ENCODE measurements at regions not wholly inside any gene's neighbourhood (a gene's known extent, or its start where the extent isn't known, plus 50 kb on each side); places are given as distances from the start of the nearest gene placed in this dataset.

- H3K4me3 ChIP-seq (IDR thresholded peaks at IDR 0.05; ENCODE audit: insufficient read depth, low read depth, low read length) = no peak overlapping the region
- H3K27me3 ChIP-seq (ENCODE audit: insufficient read depth, low read depth) = no peaks in the 10 kb centered on the region
- no peak overlapping the region for H2AFZ ChIP-seq (ENCODE audit: low read depth)
- H3K36me3 ChIP-seq (ENCODE audit: insufficient read depth) = no peaks in the 10 kb centered on the region
- H3K9ac ChIP-seq = no peak overlapping the region
- H3K27ac ChIP-seq = no peak overlapping the region
- H4K20me1 ChIP-seq (ENCODE audit: insufficient read depth) = no peaks in the 10 kb centered on the region
- H3K79me2 ChIP-seq (ENCODE audit: insufficient read depth, low read depth) = no peaks in the 10 kb centered on the region
- no peak for TF ChIP-seq CTCF (conservative IDR thresholded peaks at IDR 0.05; ENCODE audit: low read depth, low read length)
- H3K4me1 ChIP-seq (ENCODE audit: low read depth, poor library complexity, severe bottlenecking) = no peaks in the 10 kb centered on the region
- H3K4me2 ChIP-seq = no peak overlapping the region
Measured at GRCh38 chr12:91870872-91871707, 274.6 kb downstream of the BTG1 start.

GRCh38 chr12:91868054-91868453 lies 277.6 kb downstream of the BTG1 start:
- no peak for TF ChIP-seq CTCF (conservative IDR thresholded peaks at IDR 0.05; ENCODE audit: low read depth, low read length)
- H3K27me3 ChIP-seq (ENCODE audit: insufficient read depth, low read depth) = no peaks in the 10 kb centered on the region
- H3K4me3 ChIP-seq (IDR thresholded peaks at IDR 0.05; ENCODE audit: insufficient read depth, low read depth, low read length) = no peak overlapping the region
- no peaks in the 10 kb centered on the region for H3K4me1 ChIP-seq (ENCODE audit: low read depth, poor library complexity, severe bottlenecking)
- H3K79me2 ChIP-seq (ENCODE audit: insufficient read depth, low read depth) = no peaks in the 10 kb centered on the region
- H3K9ac ChIP-seq = no peak overlapping the region
- no peaks in the 10 kb centered on the region for H4K20me1 ChIP-seq (ENCODE audit: insufficient read depth)
- H2AFZ ChIP-seq (ENCODE audit: low read depth) = no peak overlapping the region
- H3K27ac ChIP-seq = no peak overlapping the region
- no peaks in the 10 kb centered on the region for H3K36me3 ChIP-seq (ENCODE audit: insufficient read depth)
- no peak overlapping the region for H3K4me2 ChIP-seq

- TF ChIP-seq CTCF (conservative IDR thresholded peaks at IDR 0.05; ENCODE audit: low read depth, low read length) = no peak
Measured at GRCh38 chr12:91866566-91866965, 279.1 kb downstream of the BTG1 start.

GRCh38 chr12:91863702-91864101 lies 281.9 kb downstream of the BTG1 start:
- TF ChIP-seq CTCF (conservative IDR thresholded peaks at IDR 0.05; ENCODE audit: low read depth, low read length) = no peak
- no peak overlapping the region for H2AFZ ChIP-seq (ENCODE audit: low read depth)

More at GRCh38 chr12:91866566-91866965, 279.1 kb downstream of the BTG1 start:
- Histone ChIP-seq H3K9ac (no peak overlapping the region), H3K27ac (no peak overlapping the region), H3K4me3 (IDR thresholded peaks at IDR 0.05; ENCODE audit: insufficient read depth, low read depth, low read length) (no peak overlapping the region), H3K79me2 (ENCODE audit: insufficient read depth, low read depth) (no peaks in the 10 kb centered on the region), H3K4me2 (no peak overlapping the region), H3K27me3 (ENCODE audit: insufficient read depth, low read depth) (no peaks in the 10 kb centered on the region), H2AFZ (ENCODE audit: low read depth) (no peak overlapping the region), H3K36me3 (ENCODE audit: insufficient read depth) (no peaks in the 10 kb centered on the region), H3K4me1 (ENCODE audit: low read depth, poor library complexity, severe bottlenecking) (no peaks in the 10 kb centered on the region), H4K20me1 (ENCODE audit: insufficient read depth) (no peaks in the 10 kb centered on the region)

More at GRCh38 chr12:91863702-91864101, 281.9 kb downstream of the BTG1 start:
- H3K4me2 ChIP-seq = no peak overlapping the region
- no peaks in the 10 kb centered on the region for H3K4me1 ChIP-seq (ENCODE audit: low read depth, poor library complexity, severe bottlenecking)
- no peaks in the 10 kb centered on the region for H3K27me3 ChIP-seq (ENCODE audit: insufficient read depth, low read depth)
- no peak overlapping the region for H3K9ac ChIP-seq
- no peaks in the 10 kb centered on the region for H3K79me2 ChIP-seq (ENCODE audit: insufficient read depth, low read depth)
- H4K20me1 ChIP-seq (ENCODE audit: insufficient read depth) = no peaks in the 10 kb centered on the region
- no peaks in the 10 kb centered on the region for H3K36me3 ChIP-seq (ENCODE audit: insufficient read depth)
- H3K27ac ChIP-seq = no peak overlapping the region
- H3K4me3 ChIP-seq (IDR thresholded peaks at IDR 0.05; ENCODE audit: insufficient read depth, low read depth, low read length) = no peak overlapping the region

All from KMS-11 (cell line).